ENCODE measurements at regions not wholly inside any gene's neighbourhood (a gene's known extent, or its start where the extent isn't known, plus 50 kb on each side); places are given as distances from the start of the nearest gene placed in this dataset.

DNA sequence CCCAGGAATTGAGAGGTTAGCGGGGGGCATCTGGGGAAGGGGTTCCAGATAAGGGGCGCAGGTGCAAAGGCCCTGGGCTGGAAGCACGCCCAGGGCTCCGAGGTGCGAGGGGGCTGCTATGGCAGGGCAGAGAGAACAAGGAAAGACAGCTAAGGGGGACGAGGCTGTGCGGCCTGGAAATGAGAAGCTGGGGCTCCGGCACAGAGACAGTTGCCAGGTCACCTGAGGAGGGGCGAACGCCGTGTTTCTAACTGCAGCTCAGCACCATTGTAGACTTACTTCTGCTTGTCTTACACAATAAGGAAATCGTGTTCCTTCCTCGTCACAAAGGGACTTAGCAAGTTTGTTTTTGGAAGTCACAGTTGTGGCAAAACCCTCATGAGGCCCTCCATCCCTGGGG, 68.9 kb upstream of the TBXT start:
- TF ChIP-seq, protein P1, sequence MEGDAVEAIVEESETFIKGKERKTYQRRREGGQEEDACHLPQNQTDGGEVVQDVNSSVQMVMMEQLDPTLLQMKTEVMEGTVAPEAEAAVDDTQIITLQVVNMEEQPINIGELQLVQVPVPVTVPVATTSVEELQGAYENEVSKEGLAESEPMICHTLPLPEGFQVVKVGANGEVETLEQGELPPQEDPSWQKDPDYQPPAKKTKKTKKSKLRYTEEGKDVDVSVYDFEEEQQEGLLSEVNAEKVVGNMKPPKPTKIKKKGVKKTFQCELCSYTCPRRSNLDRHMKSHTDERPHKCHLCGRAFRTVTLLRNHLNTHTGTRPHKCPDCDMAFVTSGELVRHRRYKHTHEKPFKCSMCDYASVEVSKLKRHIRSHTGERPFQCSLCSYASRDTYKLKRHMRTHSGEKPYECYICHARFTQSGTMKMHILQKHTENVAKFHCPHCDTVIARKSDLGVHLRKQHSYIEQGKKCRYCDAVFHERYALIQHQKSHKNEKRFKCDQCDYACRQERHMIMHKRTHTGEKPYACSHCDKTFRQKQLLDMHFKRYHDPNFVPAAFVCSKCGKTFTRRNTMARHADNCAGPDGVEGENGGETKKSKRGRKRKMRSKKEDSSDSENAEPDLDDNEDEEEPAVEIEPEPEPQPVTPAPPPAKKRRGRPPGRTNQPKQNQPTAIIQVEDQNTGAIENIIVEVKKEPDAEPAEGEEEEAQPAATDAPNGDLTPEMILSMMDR (IDR thresholded peaks at IDR 0.05; ENCODE audit: low read depth, low read length, missing input control): no peak
- TF ChIP-seq SP1 (IDR thresholded peaks at IDR 0.05) (no peak), JUND (IDR thresholded peaks at IDR 0.05) (no peak)
